GM06990 (cell line): ENCODE measurements at regions not wholly inside any gene's neighbourhood (a gene's known extent, or its start where the extent isn't known, plus 50 kb on each side); places are given as distances from the start of the nearest gene placed in this dataset.

Experiments used
- DNase-seq: peaks from one replicate; pipeline ENCODE4 v3.0.0-alpha.2; 2011; ENCODE audit not compliant: insufficient read length; ENCODE audit errors: extremely low read depth
- H3K27me3 ChIP-seq: replicated peaks from 2 replicates; pipeline ENCODE4 v1.6.0; 2011; ENCODE audit warnings: low read length; ENCODE audit not compliant: control insufficient read depth, insufficient read depth
- H3K36me3 ChIP-seq: 2 replicates; pipeline ENCODE4 v1.5.1; 2011; ENCODE audit warnings: low read length; ENCODE audit not compliant: control insufficient read depth, insufficient read depth
- H3K4me3 ChIP-seq: replicated peaks from 2 replicates; pipeline ENCODE4 v1.5.1; 2011; ENCODE audit warnings: low read depth, mild to moderate bottlenecking, control low read depth, low read length
- CTCF ChIP-seq: IDR thresholded peaks from 2 replicates; pipeline ENCODE4 v1.5.1; 2011; ENCODE audit warnings: low read length, control low read depth, mild to moderate bottlenecking, inconsistent platforms; ENCODE audit not compliant: insufficient read depth, poor library complexity, severe bottlenecking

GRCh38 chr7:156064971-156065386, 252.7 kb upstream of the SHH start:
- no peak overlapping the region for H3K4me3 ChIP-seq
- DNase-seq = no peak

GRCh38 chr7:156063241-156063810, 251.1 kb upstream of the SHH start:
- Histone ChIP-seq H3K27me3 (no peaks in the 10 kb centered on the region), H3K36me3 (no peaks in the 10 kb centered on the region), H3K4me3 (no peak overlapping the region)
- no peak for DNase-seq
- TF ChIP-seq CTCF = no peak

More at GRCh38 chr7:156064971-156065386, 252.7 kb upstream of the SHH start:
- TF ChIP-seq CTCF = no peak
- Histone ChIP-seq H3K27me3 (no peaks in the 10 kb centered on the region), H3K36me3 (no peaks in the 10 kb centered on the region)

GRCh38 chr7:156062286-156062685, 250.0 kb upstream of the SHH start:
- Histone ChIP-seq H3K4me3 (no peak overlapping the region), H3K27me3 (peaks cover under 1% of the 10 kb centered on the region; the same call in 1 of the 2 replicates), H3K36me3 (no peaks in the 10 kb centered on the region)
- no peak for TF ChIP-seq CTCF
- DNase-seq = no peak

- H3K27me3 ChIP-seq = peaks cover 2% of the 10 kb centered on the region; the same call in 1 of the 2 replicates
These were observed 249.5 kb upstream of the SHH start for GRCh38 chr7:156061689-156062255.

GRCh38 chr7:156060925-156061324, 248.7 kb upstream of the SHH start:
- TF ChIP-seq CTCF = no peak
- H3K27me3 ChIP-seq = peaks cover 2% of the 10 kb centered on the region; the same call in 1 of the 2 replicates
- H3K4me3 ChIP-seq = no peak overlapping the region
- DNase-seq = no peak
- H3K36me3 ChIP-seq = no peaks in the 10 kb centered on the region

More at GRCh38 chr7:156061689-156062255, 249.5 kb upstream of the SHH start:
- H3K4me3 ChIP-seq = no peak overlapping the region
- no peak for TF ChIP-seq CTCF
- no peaks in the 10 kb centered on the region for H3K36me3 ChIP-seq
- no peak for DNase-seq
